SK-N-SH (cell line): ENCODE measurements at regions not wholly inside any gene's neighbourhood (a gene's known extent, or its start where the extent isn't known, plus 50 kb on each side); places are given as distances from the start of the nearest gene placed in this dataset.

ENCODE experiments used
- POLR2AphosphoS5 ChIP-seq: IDR thresholded peaks from 2 replicates; pipeline ENCODE4 v1.6.1; 2012; ENCODE audit warnings: low read depth, low read length
- TF ChIP-seq, protein P1 (sequence below): fragments of 200-600 bp; sonication (generic); IDR thresholded peaks from 2 replicates; pipeline ENCODE4 v1.6.1; 2017; ENCODE audit warnings: antibody characterized with exemption, mild to moderate bottlenecking, moderate library complexity
- TF ChIP-seq, protein P2 (sequence below): fragments of 150-350 bp; IDR thresholded peaks from 2 replicates; pipeline ENCODE4 v1.6.1; 2016; ENCODE audit warnings: mild to moderate bottlenecking, low read depth, low read length

DNA sequence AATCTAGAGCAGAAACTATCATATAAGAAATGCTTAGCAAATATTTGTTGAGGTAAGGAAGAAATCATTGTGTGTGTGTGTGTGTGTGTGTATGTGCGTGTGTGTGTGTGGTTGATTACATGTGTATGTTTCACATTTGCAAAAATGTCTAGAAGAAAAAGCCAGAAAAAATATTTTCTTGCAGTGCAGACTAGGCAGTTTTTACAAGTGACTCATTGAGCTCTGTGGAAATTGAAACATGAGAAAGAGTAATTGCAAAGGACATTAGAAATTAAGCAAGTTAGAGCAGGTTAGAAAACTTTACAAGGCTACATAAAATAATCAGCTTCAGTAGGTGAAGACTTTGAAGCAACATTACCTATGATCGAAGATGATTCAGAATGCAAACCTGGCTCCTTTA lies 669.0 kb upstream of the EYS start:
- TF ChIP-seq, protein P1, sequence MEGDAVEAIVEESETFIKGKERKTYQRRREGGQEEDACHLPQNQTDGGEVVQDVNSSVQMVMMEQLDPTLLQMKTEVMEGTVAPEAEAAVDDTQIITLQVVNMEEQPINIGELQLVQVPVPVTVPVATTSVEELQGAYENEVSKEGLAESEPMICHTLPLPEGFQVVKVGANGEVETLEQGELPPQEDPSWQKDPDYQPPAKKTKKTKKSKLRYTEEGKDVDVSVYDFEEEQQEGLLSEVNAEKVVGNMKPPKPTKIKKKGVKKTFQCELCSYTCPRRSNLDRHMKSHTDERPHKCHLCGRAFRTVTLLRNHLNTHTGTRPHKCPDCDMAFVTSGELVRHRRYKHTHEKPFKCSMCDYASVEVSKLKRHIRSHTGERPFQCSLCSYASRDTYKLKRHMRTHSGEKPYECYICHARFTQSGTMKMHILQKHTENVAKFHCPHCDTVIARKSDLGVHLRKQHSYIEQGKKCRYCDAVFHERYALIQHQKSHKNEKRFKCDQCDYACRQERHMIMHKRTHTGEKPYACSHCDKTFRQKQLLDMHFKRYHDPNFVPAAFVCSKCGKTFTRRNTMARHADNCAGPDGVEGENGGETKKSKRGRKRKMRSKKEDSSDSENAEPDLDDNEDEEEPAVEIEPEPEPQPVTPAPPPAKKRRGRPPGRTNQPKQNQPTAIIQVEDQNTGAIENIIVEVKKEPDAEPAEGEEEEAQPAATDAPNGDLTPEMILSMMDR, result no peak
- TF ChIP-seq, protein P2, sequence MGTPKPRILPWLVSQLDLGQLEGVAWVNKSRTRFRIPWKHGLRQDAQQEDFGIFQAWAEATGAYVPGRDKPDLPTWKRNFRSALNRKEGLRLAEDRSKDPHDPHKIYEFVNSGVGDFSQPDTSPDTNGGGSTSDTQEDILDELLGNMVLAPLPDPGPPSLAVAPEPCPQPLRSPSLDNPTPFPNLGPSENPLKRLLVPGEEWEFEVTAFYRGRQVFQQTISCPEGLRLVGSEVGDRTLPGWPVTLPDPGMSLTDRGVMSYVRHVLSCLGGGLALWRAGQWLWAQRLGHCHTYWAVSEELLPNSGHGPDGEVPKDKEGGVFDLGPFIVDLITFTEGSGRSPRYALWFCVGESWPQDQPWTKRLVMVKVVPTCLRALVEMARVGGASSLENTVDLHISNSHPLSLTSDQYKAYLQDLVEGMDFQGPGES, result no peak
- TF ChIP-seq POLR2AphosphoS5, result no peak
